Spinal cord (tissue), 9 donors: ENCODE measurements at regions not wholly inside any gene's neighbourhood (a gene's known extent, or its start where the extent isn't known, plus 50 kb on each side); places are given as distances from the start of the nearest gene placed in this dataset.

ENCODE experiments used
- DNase-seq, 6 donors: peaks; one replicate each; pipeline versions ENCODE4 v3.0.0 to v3.0.0-alpha.2; 2013 to 2015; ENCODE audit warnings: low spot score in 6 of 6, low read depth in 4 of 6
- H3K27ac ChIP-seq: one replicate; pipeline ENCODE4 v1.5.1; 2013; ENCODE audit warnings: low read depth, low read length, control low read depth
- H3K27me3 ChIP-seq: one replicate; pipeline ENCODE4 v1.6.1; 2013; ENCODE audit warnings: low read length; ENCODE audit not compliant: control insufficient read depth, insufficient read depth
- H3K36me3 ChIP-seq: one replicate; pipeline ENCODE4 v1.6.1; 2013; ENCODE audit warnings: low read length; ENCODE audit not compliant: control insufficient read depth, insufficient read depth
- H3K4me1 ChIP-seq: one replicate; pipeline ENCODE4 v1.6.1; 2013; ENCODE audit warnings: low read length; ENCODE audit not compliant: control insufficient read depth, insufficient read depth
- H3K4me3 ChIP-seq: one replicate; pipeline ENCODE4 v1.5.1; 2013; ENCODE audit warnings: low read depth, low read length, control low read depth
- H3K9me3 ChIP-seq: one replicate; pipeline ENCODE4 v1.6.1; 2013; ENCODE audit warnings: low read length; ENCODE audit not compliant: control insufficient read depth, insufficient read depth
- WGBS: methylation state at CpG from one replicate; pipeline ENCODE4 v1.1.5; 2013; ENCODE audit warnings: missing lambda C conversion rate; ENCODE audit not compliant: insufficient coverage; 5-methylcytosine and 5-hydroxymethylcytosine counted together
- donor health status: healthy.

DNA sequence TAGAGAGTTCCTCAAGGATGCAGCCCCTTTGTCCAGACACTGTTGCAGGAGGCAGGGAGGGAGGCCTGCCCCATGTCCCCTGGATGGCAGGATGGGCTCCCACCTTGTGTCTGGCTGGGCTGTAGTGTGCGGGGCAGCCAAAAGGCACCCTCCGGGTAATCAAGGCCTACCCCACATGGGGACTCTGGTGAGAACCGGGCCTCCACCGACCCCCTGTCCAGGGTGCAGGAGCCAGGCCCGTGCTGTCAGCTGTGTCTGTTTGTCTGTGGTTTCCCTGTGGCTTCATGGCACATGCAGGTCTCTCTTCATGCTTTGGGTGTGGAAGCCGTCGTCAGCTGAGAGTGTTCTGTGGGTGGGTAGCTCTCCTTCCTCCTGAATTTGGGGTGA lies 1240.9 kb downstream of the BRD1 start:
- Histone ChIP-seq H3K4me3 (no peak overlapping the region), H3K27ac (no peak overlapping the region), H3K27me3 (no peaks in the 10 kb centered on the region), H3K9me3 (no peaks in the 10 kb centered on the region), H3K4me1 (peaks cover 34% of the 10 kb centered on the region), H3K36me3 (peaks cover 78% of the 10 kb centered on the region)
- no peak for DNase-seq
- 95% methylated on average over 7 of the region's 7 CpGs for WGBS

DNA sequence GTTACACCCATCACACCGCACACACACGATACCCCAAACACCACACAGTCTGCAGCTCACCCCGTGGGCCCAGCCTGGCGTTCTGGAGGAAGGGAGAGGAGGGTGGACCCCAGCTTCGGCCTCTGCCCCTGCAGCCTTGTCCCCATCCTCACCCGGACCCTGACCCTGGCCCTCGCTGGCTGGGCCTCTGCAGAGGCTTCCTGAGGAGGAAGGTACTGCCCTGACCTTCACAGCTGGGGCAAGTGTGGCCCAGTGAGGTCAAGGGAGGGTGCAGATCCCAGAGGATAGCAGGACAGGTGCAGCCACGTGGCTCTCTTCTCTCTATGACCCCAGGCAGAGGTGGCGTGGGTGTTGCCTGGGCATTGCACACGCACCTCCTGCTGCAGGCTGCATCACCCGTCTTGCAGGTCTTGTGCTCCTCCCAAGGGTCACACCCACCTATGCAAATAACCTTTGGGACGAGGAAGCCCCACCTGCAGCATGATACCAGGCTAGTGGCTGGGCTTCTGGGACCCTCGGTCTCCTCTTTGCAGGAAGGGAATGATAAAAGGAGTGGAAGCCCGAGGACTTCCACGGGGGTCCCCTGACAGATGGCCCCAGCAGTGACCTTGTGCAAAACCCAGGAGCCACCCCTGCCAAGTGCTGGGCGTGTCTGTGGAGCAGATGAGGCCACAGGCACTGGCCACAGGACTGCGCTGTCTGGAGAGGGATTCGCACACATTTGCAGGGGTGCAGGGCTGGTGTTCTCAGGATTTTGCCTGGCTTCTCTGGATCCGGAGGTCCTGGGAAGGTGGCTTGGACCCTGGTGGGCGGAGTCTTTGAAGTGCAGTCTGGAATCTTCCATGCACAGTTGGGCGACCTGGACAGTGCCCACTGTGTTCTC lies 1241.5 kb downstream of the BRD1 start:
- no peak overlapping the region for H3K4me3 ChIP-seq
- no peak for DNase-seq
- H3K9me3 ChIP-seq: no peaks in the 10 kb centered on the region
- H3K4me1 ChIP-seq: peaks cover 34% of the 10 kb centered on the region
- H3K36me3 ChIP-seq: peaks cover 75% of the 10 kb centered on the region
- H3K27me3 ChIP-seq: no peaks in the 10 kb centered on the region
- no peak overlapping the region for H3K27ac ChIP-seq
- WGBS: 80% methylated on average over 18 of the region's 21 CpGs

DNA sequence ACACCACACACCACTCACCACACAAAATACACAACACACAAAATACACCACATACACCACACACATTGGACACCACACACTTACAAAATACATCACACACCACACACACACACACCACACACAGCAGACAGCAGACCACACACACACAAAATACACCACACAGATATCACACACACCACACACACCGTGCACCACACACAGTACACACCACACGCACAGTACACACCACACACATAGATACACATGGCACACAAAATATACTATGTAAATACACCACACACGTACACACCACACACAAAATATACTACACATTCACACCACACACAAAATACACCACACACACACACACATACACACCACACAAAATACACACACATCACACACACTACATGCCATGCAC lies 1243.5 kb downstream of the BRD1 start:
- H3K27ac ChIP-seq: no peak overlapping the region
- H3K36me3 ChIP-seq: peaks cover 74% of the 10 kb centered on the region
- H3K4me1 ChIP-seq: peaks cover 53% of the 10 kb centered on the region
- H3K9me3 ChIP-seq: no peaks in the 10 kb centered on the region
- no peak overlapping the region for H3K4me3 ChIP-seq
- 94% methylated on average over 3 of the region's 3 CpGs for WGBS
- H3K27me3 ChIP-seq: no peaks in the 10 kb centered on the region
- DNase-seq: no peak

DNA sequence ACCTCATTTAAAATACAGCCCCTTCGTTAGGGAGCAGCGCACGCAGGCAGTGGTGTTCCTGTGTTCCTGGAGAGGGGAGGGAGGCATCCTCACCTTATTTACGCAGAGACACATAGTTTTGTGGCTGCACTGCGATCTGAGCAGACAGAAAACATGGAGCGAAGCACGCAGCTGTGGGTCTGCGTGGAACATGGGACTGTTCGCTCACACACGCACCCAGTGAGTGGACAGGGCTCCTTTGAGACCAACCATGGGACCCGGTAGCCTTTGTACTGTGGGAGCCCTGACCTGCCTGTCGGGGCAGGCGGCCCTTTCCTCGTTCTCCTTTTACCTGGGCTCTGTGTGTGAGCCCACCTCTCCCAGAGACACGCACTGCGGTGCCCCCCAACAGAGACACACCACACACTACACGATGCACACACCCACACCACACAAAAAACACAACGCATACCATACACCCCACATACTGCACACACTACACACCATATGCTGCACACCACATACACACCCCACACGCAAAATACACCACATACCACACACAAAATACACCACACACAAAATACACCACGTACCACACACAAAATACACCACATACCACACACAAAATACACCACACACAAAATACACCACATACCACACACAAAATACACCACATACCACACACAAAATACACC lies 1245.7 kb downstream of the BRD1 start:
- DNase-seq: peak in 2 of 6 donors; percentile 32 to 70
- H3K9me3 ChIP-seq: no peaks in the 10 kb centered on the region
- peaks cover 63% of the 10 kb centered on the region for H3K4me1 ChIP-seq
- no peak overlapping the region for H3K27ac ChIP-seq
- H3K4me3 ChIP-seq: no peak overlapping the region
- H3K36me3 ChIP-seq: peaks cover 71% of the 10 kb centered on the region
- 82% methylated on average over 14 of the region's 20 CpGs for WGBS
- no peaks in the 10 kb centered on the region for H3K27me3 ChIP-seq

DNA sequence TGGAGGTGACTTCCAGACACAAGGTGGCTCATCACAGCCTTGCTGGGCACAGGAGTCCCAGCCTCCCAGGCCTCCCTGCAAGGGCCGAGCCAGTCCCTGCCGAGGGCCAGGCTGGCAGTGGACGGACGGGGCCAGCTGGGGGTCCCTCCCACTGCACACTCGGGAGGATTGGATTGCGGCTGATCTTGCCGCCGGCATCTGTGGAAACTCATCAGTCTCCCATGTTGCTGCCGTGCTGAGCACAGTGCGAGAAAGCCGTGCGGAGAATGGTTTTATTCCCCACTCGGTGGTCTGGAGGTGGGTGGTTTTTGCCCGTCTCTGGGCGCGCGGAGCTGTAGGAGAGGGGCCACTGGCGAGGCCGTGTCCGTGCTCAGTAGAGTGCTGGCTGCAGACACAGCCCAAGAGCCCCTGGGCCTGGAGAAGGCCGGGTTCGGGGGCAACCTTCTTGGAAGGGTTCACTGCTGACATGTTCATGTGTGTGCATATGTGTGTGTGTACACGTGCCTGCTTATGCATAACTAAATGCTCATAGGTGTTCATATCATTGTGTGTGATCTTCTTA lies 1246.4 kb downstream of the BRD1 start:
- WGBS: 48% methylated on average over 22 of the region's 23 CpGs
- H3K36me3 ChIP-seq: peaks cover 65% of the 10 kb centered on the region
- no peak overlapping the region for H3K27ac ChIP-seq
- no peaks in the 10 kb centered on the region for H3K27me3 ChIP-seq
- H3K9me3 ChIP-seq: no peaks in the 10 kb centered on the region
- no peak overlapping the region for H3K4me3 ChIP-seq
- DNase-seq: peak in 2 of 6 donors; percentile 22 to 59
- peaks cover 60% of the 10 kb centered on the region for H3K4me1 ChIP-seq

DNA sequence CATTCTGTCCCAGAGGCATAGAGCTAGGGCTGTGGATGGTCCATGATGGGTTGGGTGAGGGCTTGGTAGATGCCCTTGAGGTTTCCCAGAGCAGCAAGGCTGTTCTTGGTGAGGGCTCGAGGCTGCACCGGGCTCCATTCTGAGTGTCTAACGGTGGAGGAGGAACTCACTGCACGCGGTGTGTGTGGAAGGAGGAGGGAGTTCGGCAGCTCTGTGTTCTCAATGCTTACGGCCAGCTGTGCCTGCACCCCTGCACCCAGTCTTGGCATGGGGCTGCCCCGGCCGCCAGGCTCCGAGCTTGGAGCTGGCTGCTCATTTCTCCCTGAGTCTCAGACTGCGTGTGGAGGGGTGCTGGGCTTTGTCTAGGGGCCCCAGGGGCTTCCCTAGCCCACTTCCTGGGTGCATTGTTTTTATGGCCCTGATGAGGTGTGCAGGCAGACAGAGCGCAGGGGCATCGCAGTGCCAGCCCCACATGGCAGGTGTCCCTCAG lies 1247.1 kb downstream of the BRD1 start:
- no peaks in the 10 kb centered on the region for H3K27me3 ChIP-seq
- no peak overlapping the region for H3K4me3 ChIP-seq
- 59% methylated on average over 7 of the region's 13 CpGs for WGBS
- peak overlapping the region; percentile 33 for H3K27ac ChIP-seq
- peaks cover 58% of the 10 kb centered on the region for H3K36me3 ChIP-seq
- DNase-seq: peak in 1 of 6 donors; percentile 43
- H3K4me1 ChIP-seq: peaks cover 54% of the 10 kb centered on the region
- H3K9me3 ChIP-seq: no peaks in the 10 kb centered on the region

DNA sequence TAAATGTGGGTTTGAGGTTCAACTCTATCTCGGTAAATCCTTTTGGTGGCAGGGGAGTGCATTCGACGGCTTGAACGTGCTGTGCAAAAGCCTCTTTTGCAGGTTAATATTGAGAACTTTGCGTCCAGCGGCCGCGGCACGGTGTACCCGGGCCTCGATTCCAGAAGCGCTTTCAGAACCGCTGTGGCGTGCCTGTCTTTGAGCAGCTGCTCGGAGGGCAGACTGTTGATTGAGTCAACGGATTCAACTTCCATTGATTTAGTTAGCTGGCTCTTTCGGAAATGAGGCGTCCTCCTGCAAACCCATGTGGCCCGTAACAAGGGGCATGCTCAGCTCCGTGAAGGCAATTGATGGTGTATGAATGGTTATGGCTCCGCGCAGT lies 1247.8 kb downstream of the BRD1 start:
- peak in 2 of 6 donors; percentile 30 to 69 for DNase-seq
- H3K9me3 ChIP-seq: no peaks in the 10 kb centered on the region
- H3K4me1 ChIP-seq: peaks cover 55% of the 10 kb centered on the region
- peak overlapping the region; percentile 4 for H3K4me3 ChIP-seq
- no peaks in the 10 kb centered on the region for H3K27me3 ChIP-seq
- H3K36me3 ChIP-seq: peaks cover 52% of the 10 kb centered on the region
- H3K27ac ChIP-seq: peak overlapping the region; percentile 81
- WGBS: 60% methylated on average over 22 of the region's 22 CpGs

DNA sequence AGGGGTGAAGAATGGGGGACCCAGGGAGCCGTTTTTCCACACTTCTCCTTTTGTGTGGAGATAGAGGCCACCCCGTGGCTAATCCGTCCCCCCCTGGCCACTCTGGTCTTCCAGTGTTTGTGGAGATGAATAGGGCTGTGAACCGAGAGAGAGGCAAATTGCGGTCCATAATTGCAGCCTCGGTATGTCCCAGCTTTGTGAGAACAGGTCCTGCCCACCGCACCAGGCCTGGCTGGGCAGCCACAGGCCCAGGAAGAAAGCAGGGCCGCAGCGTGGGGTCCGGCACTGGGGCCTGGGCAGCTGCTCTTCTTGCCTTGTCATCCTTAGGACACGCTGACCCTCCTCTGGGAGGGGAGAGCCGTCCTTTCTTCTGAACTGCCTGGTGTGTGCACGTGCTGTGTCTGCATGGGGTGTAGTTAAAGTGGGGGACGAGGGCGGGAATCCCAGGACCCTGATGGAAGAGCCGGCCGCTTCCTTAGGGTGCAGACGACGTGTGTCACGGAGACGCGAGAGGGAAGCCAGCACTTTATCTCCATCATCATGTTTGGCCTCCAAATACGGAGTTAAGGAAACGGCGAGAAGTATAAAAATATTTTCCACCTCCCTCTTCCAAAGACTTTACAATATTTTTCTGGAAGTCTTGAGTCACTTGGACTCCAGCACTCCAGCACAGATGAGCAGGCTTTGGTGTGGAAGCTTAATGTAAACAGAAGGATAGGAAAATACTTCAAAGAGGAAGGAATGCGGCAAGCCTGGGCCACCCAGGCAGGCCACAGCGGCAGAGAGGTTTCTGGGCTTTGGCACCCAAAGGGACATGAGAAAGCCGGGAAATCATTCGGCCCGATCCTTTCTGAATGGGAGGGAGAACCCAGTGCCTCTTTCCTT lies 1248.4 kb downstream of the BRD1 start:
- peaks cover 47% of the 10 kb centered on the region for H3K36me3 ChIP-seq
- H3K27ac ChIP-seq: peak overlapping the region; percentile 81
- H3K4me3 ChIP-seq: peak overlapping the region; percentile 10
- peak in 2 of 6 donors; percentile 42 to 63 for DNase-seq
- H3K9me3 ChIP-seq: no peaks in the 10 kb centered on the region
- no peaks in the 10 kb centered on the region for H3K27me3 ChIP-seq
- peaks cover 61% of the 10 kb centered on the region for H3K4me1 ChIP-seq
- WGBS: 34% methylated on average over 16 of the region's 30 CpGs
